Left lung (tissue), 4 donors: ENCODE measurements at regions not wholly inside any gene's neighbourhood (a gene's known extent, or its start where the extent isn't known, plus 50 kb on each side); places are given as distances from the start of the nearest gene placed in this dataset.

Experiments used
- ATAC-seq: fragments of 200-7000 bp; cut with Tn5 transposase; one replicate; pipeline ENCODE4 v1.9.1; 2020; ENCODE audit warnings: moderate library complexity
- DNase-seq, 4 donors: peaks; one replicate each; pipeline ENCODE4 v3.0.0-alpha.2; 2013 to 2020
- H3K27ac ChIP-seq, 2 donors: fragments of 200-600 bp; sonication (generic) in 1 of 2; one replicate each; pipeline versions ENCODE4 v1.5.0 to v1.8.0; 2020 to 2021
- H3K27me3 ChIP-seq, 2 donors: fragments of 200-600 bp; sonication (generic) in 1 of 2; one replicate each; pipeline versions ENCODE4 v1.5.0 to v1.8.0; 2020 to 2021
- H3K36me3 ChIP-seq, 2 donors: fragments of 200-600 bp; sonication (generic) in 1 of 2; one replicate each; pipeline versions ENCODE4 v1.5.0 to v1.8.0; 2020 to 2021
- H3K4me1 ChIP-seq, 2 donors: fragments of 200-600 bp; one replicate each; pipeline ENCODE4 v1.8.0; 2021
- H3K4me3 ChIP-seq, 2 donors: fragments of 200-600 bp; sonication (generic) in 1 of 2; one replicate each; pipeline versions ENCODE4 v1.5.0 to v1.8.0; 2020 to 2021; ENCODE audit warnings: mild to moderate bottlenecking in 1 of 2
- H3K9me3 ChIP-seq, 2 donors: fragments of 200-600 bp; sonication (generic) in 1 of 2; one replicate each; pipeline versions ENCODE4 v1.5.0 to v1.8.0; 2020 to 2021
- intact Hi-C, 2 donors: fragments of 100-400 bp; cut with DNase I; formaldehyde crosslinking; loops; one replicate each; pipeline versions ENCODE4 v1.11.2 to v1.14.2; 2022
- TF ChIP-seq, protein P1 (sequence below), 2 donors: fragments of 200-600 bp; sonication (generic) in 1 of 2; IDR thresholded peaks; one replicate each; pipeline versions ENCODE4 v1.5.0 to v1.8.0; 2021; ENCODE audit warnings: antibody characterized with exemption in 2 of 2
- donor health status: DM: no; HTN: yes; CAD: no.
- donor health status: DM: no; HTN: no; CAD: no.

DNA sequence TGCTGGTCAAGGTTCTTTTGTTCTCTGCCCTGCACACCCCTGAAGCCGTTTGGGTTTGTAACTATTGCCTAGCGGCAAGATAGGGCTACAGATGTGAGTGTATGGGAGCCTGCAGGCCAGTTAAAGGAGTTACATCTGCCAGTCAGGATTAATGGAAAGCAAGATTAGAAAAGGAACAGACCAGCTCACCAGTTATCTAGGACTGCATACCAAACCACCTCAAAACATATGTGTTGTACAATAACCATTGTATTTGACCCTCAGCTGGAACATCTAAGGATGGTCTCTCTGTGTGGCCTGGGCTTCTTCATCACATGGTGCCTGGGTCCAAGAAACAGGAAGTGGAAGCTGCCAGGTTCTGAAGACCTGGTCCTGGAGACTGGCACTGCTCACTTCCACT lies 52.5 kb upstream of the FBXO28 start:
- TF ChIP-seq, protein P1, sequence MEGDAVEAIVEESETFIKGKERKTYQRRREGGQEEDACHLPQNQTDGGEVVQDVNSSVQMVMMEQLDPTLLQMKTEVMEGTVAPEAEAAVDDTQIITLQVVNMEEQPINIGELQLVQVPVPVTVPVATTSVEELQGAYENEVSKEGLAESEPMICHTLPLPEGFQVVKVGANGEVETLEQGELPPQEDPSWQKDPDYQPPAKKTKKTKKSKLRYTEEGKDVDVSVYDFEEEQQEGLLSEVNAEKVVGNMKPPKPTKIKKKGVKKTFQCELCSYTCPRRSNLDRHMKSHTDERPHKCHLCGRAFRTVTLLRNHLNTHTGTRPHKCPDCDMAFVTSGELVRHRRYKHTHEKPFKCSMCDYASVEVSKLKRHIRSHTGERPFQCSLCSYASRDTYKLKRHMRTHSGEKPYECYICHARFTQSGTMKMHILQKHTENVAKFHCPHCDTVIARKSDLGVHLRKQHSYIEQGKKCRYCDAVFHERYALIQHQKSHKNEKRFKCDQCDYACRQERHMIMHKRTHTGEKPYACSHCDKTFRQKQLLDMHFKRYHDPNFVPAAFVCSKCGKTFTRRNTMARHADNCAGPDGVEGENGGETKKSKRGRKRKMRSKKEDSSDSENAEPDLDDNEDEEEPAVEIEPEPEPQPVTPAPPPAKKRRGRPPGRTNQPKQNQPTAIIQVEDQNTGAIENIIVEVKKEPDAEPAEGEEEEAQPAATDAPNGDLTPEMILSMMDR (IDR thresholded peaks at IDR 0.05), result no peak
- intact Hi-C loops, result no loop called here
- H3K36me3 ChIP-seq, result no peaks in the 10 kb centered on the region
- no peaks in the 10 kb centered on the region for H3K4me1 ChIP-seq
- H3K27me3 ChIP-seq, result peaks cover 0 to 4% of the 10 kb centered on the region in 2 donors
- no peak overlapping the region for H3K27ac ChIP-seq
- no peaks in the 10 kb centered on the region for H3K9me3 ChIP-seq
- DNase-seq (no peak), ATAC-seq (no peak)
- no peak overlapping the region for H3K4me3 ChIP-seq

GRCh38 chr1:224059897-224060427 lies 53.9 kb upstream of the FBXO28 start:
- ATAC-seq (no peak), DNase-seq (no peak)
- Histone ChIP-seq H3K9me3 (no peaks in the 10 kb centered on the region), H3K27ac (no peak overlapping the region), H3K4me1 (no peaks in the 10 kb centered on the region), H3K4me3 (no peak overlapping the region), H3K27me3 (peaks cover 0 to 4% of the 10 kb centered on the region in 2 donors), H3K36me3 (no peaks in the 10 kb centered on the region)
- TF ChIP-seq, protein P1 (IDR thresholded peaks at IDR 0.05), result no peak
- intact Hi-C loops, result no loop called here

- no peak overlapping the region for H3K4me3 ChIP-seq
- H3K27me3 ChIP-seq, result peaks cover 0 to 4% of the 10 kb centered on the region in 2 donors
- DNase-seq (no peak), ATAC-seq (no peak)
- intact Hi-C loops, result no loop called here
- no peaks in the 10 kb centered on the region for H3K9me3 ChIP-seq
- H3K27ac ChIP-seq, result no peak overlapping the region
- no peaks in the 10 kb centered on the region for H3K36me3 ChIP-seq
- H3K4me1 ChIP-seq, result no peaks in the 10 kb centered on the region
- TF ChIP-seq, protein P1 (IDR thresholded peaks at IDR 0.05), result no peak
These were observed 55.6 kb upstream of the FBXO28 start for GRCh38 chr1:224058303-224058702.

GRCh38 chr1:224057461-224058199 lies 56.3 kb upstream of the FBXO28 start:
- no peaks in the 10 kb centered on the region for H3K9me3 ChIP-seq
- DNase-seq (no peak), ATAC-seq (no peak)
- H3K4me3 ChIP-seq, result no peak overlapping the region
- no peak overlapping the region for H3K27ac ChIP-seq
- no peaks in the 10 kb centered on the region for H3K36me3 ChIP-seq
- intact Hi-C loops, result no loop called here
- H3K4me1 ChIP-seq, result no peaks in the 10 kb centered on the region
- TF ChIP-seq, protein P1 (IDR thresholded peaks at IDR 0.05), result no peak
- H3K27me3 ChIP-seq, result peaks cover 0 to 4% of the 10 kb centered on the region in 2 donors

- Histone ChIP-seq H3K4me1 (no peaks in the 10 kb centered on the region), H3K27ac (no peak overlapping the region), H3K4me3 (no peak overlapping the region), H3K9me3 (no peaks in the 10 kb centered on the region), H3K36me3 (no peaks in the 10 kb centered on the region), H3K27me3 (no peaks in the 10 kb centered on the region)
- DNase-seq (no peak), ATAC-seq (no peak)
- intact Hi-C loops, result no loop called here
- TF ChIP-seq, protein P1 (IDR thresholded peaks at IDR 0.05), result no peak
These were observed 59.3 kb upstream of the FBXO28 start for GRCh38 chr1:224054611-224055010.
